ENCODE measurements at regions not wholly inside any gene's neighbourhood (a gene's known extent, or its start where the extent isn't known, plus 50 kb on each side); places are given as distances from the start of the nearest gene placed in this dataset.
A peak's percentile ranks its signal among the peaks of the same experiment; 100 is the strongest.

GRCh38 chr15:66848686-66849392, 146.8 kb downstream of the SMAD6 start:
- DNase-seq, result no peak

- no peak for DNase-seq
Observed at GRCh38 chr15:66849393-66849745, 147.3 kb downstream of the SMAD6 start.

- no peak for DNase-seq
Observed at GRCh38 chr15:66849746-66850077, 147.7 kb downstream of the SMAD6 start.

GRCh38 chr15:66850078-66850991, 148.3 kb downstream of the SMAD6 start:
- no peak for DNase-seq

GRCh38 chr15:66850996-66851310, 148.9 kb downstream of the SMAD6 start:
- DNase-seq, result no peak

- DNase-seq, result no peak
Observed at GRCh38 chr15:66851311-66852063, 149.5 kb downstream of the SMAD6 start.

- DNase-seq, result no peak
Observed at GRCh38 chr15:66852064-66852905, 150.2 kb downstream of the SMAD6 start.

GRCh38 chr15:66854012-66854965, 152.3 kb downstream of the SMAD6 start:
- DNase-seq, result no peak

- DNase-seq, result no peak
Observed at GRCh38 chr15:66855041-66855440, 153.0 kb downstream of the SMAD6 start.

- DNase-seq, result no peak
Observed at GRCh38 chr15:66857694-66858093, 155.7 kb downstream of the SMAD6 start.

- no peak for DNase-seq
Observed at GRCh38 chr15:66858423-66859207, 156.6 kb downstream of the SMAD6 start.

- DNase-seq, result no peak
Observed at GRCh38 chr15:66859688-66860253, 157.7 kb downstream of the SMAD6 start.

GRCh38 chr15:66860844-66861243, 158.8 kb downstream of the SMAD6 start:
- no peak for DNase-seq

GRCh38 chr15:66862111-66862939, 160.3 kb downstream of the SMAD6 start:
- no peak for DNase-seq

GRCh38 chr15:66862940-66863335, 160.9 kb downstream of the SMAD6 start:
- DNase-seq, result peak; percentile 14

- DNase-seq, result no peak
Observed at GRCh38 chr15:66863390-66864085, 161.5 kb downstream of the SMAD6 start.

GRCh38 chr15:66864086-66864830, 162.2 kb downstream of the SMAD6 start:
- DNase-seq, result no peak

- DNase-seq, result no peak
Observed at GRCh38 chr15:66864871-66865281, 162.8 kb downstream of the SMAD6 start.
